ENCODE measurements at regions not wholly inside any gene's neighbourhood (a gene's known extent, or its start where the extent isn't known, plus 50 kb on each side); places are given as distances from the start of the nearest gene placed in this dataset.

DNA sequence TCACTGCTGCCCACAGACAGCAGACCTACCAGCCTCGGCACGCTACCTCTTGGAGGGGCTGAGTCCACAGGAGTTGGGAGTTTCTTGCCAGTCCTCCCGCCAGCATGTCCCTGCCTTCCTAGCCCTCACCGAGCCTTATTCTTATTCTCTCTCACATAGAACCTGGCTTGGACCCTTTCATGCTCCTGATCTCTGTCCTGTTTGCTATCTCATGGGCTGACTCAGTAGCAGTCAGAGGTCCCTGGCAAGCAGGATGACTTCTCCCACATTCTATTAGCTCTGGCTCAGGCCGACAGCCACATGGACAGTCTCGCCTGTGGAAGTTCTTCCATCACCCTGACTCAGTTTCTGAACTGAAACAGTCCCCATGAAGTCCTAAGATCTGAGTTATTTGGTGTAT is 79.5 kb upstream of the ADRA1D start:
- H3K9ac ChIP-seq: no peak overlapping the region
- no peaks in the 10 kb centered on the region for H3K9me2 ChIP-seq
- ChIA-PET POLR2A (no interaction called here), CTCF (no interaction called here)
- no peak overlapping the region for H3K4me2 ChIP-seq
- no peaks in the 10 kb centered on the region for H3K27me3 ChIP-seq (ENCODE audit: insufficient read depth)
- H3F3A ChIP-seq (replicated peaks; ENCODE audit: insufficient read depth): no peaks in the 10 kb centered on the region
- no peak overlapping the region for H3K4me3 ChIP-seq (ENCODE audit: low read depth in 2 of 2, low read length in 1 of 2)
- TF ChIP-seq POLR2AphosphoS5 (IDR thresholded peaks at IDR 0.05; ENCODE audit: low read depth, low read length) (no peak), JUND (IDR thresholded peaks at IDR 0.05) (no peak), ELF1 (IDR thresholded peaks at IDR 0.05) (no peak), TEAD4 (IDR thresholded peaks at IDR 0.05; ENCODE audit: borderline replicate concordance, insufficient read depth) (no peak)
- H2AFZ ChIP-seq (ENCODE audit: low read depth): no peak overlapping the region
- no peaks in the 10 kb centered on the region for H3K9me3 ChIP-seq
- no peak overlapping the region for H3K27ac ChIP-seq (ENCODE audit: low read depth in 2 of 2, low read length in 1 of 2)
- no peaks in the 10 kb centered on the region for H3K79me2 ChIP-seq (ENCODE audit: insufficient read depth)
- no peak for DNase-seq
- H3K36me3 ChIP-seq (replicated peaks in 1 of 2; ENCODE audit: control insufficient read depth in 1 of 2, insufficient read depth in 2 of 2, low read length in 1 of 2): no peaks in the 10 kb centered on the region
- 27% methylated on average over 6 of the region's 6 CpGs for WGBS (ENCODE audit: low lambda C conversion rate)
- no peaks in the 10 kb centered on the region for H3K4me1 ChIP-seq (ENCODE audit: control insufficient read depth in 1 of 2, insufficient read depth in 2 of 2, low read depth in 1 of 2, low read length in 1 of 2)
- no peaks in the 10 kb centered on the region for H4K20me1 ChIP-seq (ENCODE audit: insufficient read depth)

GRCh38 chr20:4327956-4328355 is 78.9 kb upstream of the ADRA1D start:
- H3K4me2 ChIP-seq: no peak overlapping the region
- no peaks in the 10 kb centered on the region for H3K9me2 ChIP-seq
- ChIA-PET CTCF (no interaction called here), POLR2A (no interaction called here)
- H3K9me3 ChIP-seq: no peaks in the 10 kb centered on the region
- H3K4me3 ChIP-seq (ENCODE audit: low read depth in 2 of 2, low read length in 1 of 2): no peak overlapping the region
- no peak for TF ChIP-seq MEF2A (IDR thresholded peaks at IDR 0.05; ENCODE audit: borderline replicate concordance, low read depth)
- no peak for TF ChIP-seq FOXJ3 (CRISPR knock-in tag; IDR thresholded peaks at IDR 0.05)
- no peak for TF ChIP-seq ZBTB33 (IDR thresholded peaks at IDR 0.05; ENCODE audit: borderline replicate concordance, low read depth)
- TF ChIP-seq TAF1 (IDR thresholded peaks at IDR 0.05; ENCODE audit: borderline replicate concordance, low read depth, low read length): no peak
- no peak for TF ChIP-seq FOXM1 (IDR thresholded peaks at IDR 0.05; ENCODE audit: low read depth)
- no peak for TF ChIP-seq USF1 (IDR thresholded peaks at IDR 0.05; ENCODE audit: borderline replicate concordance, low read depth)
- no peak for TF ChIP-seq NFIC (IDR thresholded peaks at IDR 0.05; ENCODE audit: borderline replicate concordance)
- TF ChIP-seq RXRA (IDR thresholded peaks at IDR 0.05; ENCODE audit: borderline replicate concordance, low read depth): no peak
- no peak for TF ChIP-seq RAD21 (IDR thresholded peaks at IDR 0.05; ENCODE audit: low read length)
- no peak for TF ChIP-seq TCF12 (IDR thresholded peaks at IDR 0.05)
- TF ChIP-seq NRF1 (IDR thresholded peaks at IDR 0.05; ENCODE audit: low read depth, low read length): no peak
- no peak for TF ChIP-seq GATA2 (CRISPR knock-in tag; IDR thresholded peaks at IDR 0.05)
- no peak for TF ChIP-seq RFX5 (IDR thresholded peaks at IDR 0.05; ENCODE audit: low read length)
- H3K36me3 ChIP-seq (replicated peaks in 1 of 2; ENCODE audit: control insufficient read depth in 1 of 2, insufficient read depth in 2 of 2, low read length in 1 of 2): no peaks in the 10 kb centered on the region
- no peaks in the 10 kb centered on the region for H3K79me2 ChIP-seq (ENCODE audit: insufficient read depth)
- H3F3A ChIP-seq (replicated peaks; ENCODE audit: insufficient read depth): no peaks in the 10 kb centered on the region
- no peaks in the 10 kb centered on the region for H3K4me1 ChIP-seq (ENCODE audit: control insufficient read depth in 1 of 2, insufficient read depth in 2 of 2, low read depth in 1 of 2, low read length in 1 of 2)
- H3K27ac ChIP-seq (ENCODE audit: low read depth in 2 of 2, low read length in 1 of 2): no peak overlapping the region
- no peaks in the 10 kb centered on the region for H4K20me1 ChIP-seq (ENCODE audit: insufficient read depth)
- no peak overlapping the region for H3K9ac ChIP-seq
- WGBS (ENCODE audit: low lambda C conversion rate): 39% methylated on average over 2 of the region's 4 CpGs
- no peak overlapping the region for H2AFZ ChIP-seq (ENCODE audit: low read depth)
- no peak for DNase-seq
- H3K27me3 ChIP-seq (ENCODE audit: insufficient read depth): no peaks in the 10 kb centered on the region

Measured in SK-N-SH (cell line).